ENCODE measurements at regions not wholly inside any gene's neighbourhood (a gene's known extent, or its start where the extent isn't known, plus 50 kb on each side); places are given as distances from the start of the nearest gene placed in this dataset.
A peak's percentile ranks its signal among the peaks of the same experiment; 100 is the strongest.

GRCh38 chr2:157105372-157105771, 152.1 kb upstream of the GALNT5 start:
- DNase-seq = no peak
- Histone ChIP-seq H2BK120ac (ENCODE audit: low read depth, low read length) (no peak overlapping the region), H3K23ac (ENCODE audit: low read depth, low read length) (no peak overlapping the region), H3K4me1 (ENCODE audit: control insufficient read depth, insufficient read depth, low read length) (no peaks in the 10 kb centered on the region), H3K4me2 (ENCODE audit: low read depth, low read length) (no peak overlapping the region), H2BK5ac (ENCODE audit: low read depth, low read length, poor library complexity, severe bottlenecking) (no peak overlapping the region), H3K9ac (ENCODE audit: low read depth, low read length) (no peak overlapping the region), H3K9me1 (ENCODE audit: insufficient read depth, low read length) (no peaks in the 10 kb centered on the region), H3K14ac (replicated peaks; ENCODE audit: low read depth, low read length) (no peak overlapping the region), H2AK5ac (ENCODE audit: low read depth, low read length) (no peak overlapping the region), H3K79me1 (ENCODE audit: low read depth in 1 of 2, low read length in 2 of 2) (no peaks in the 10 kb centered on the region), H2BK15ac (ENCODE audit: low read depth, low read length) (no peak overlapping the region), H3K27ac (ENCODE audit: insufficient read depth, low read length) (no peak overlapping the region), H3K56ac (ENCODE audit: extremely low read depth, insufficient read depth, low read length) (no peak overlapping the region), H3K27me3 (ENCODE audit: control insufficient read depth, insufficient read depth, low read length) (no peaks in the 10 kb centered on the region), H3K36me3 (ENCODE audit: control insufficient read depth, insufficient read depth, low read length) (no peaks in the 10 kb centered on the region), H3K4me3 (ENCODE audit: insufficient read depth, low read depth, low read length) (no peak overlapping the region), H2AK9ac (replicated peaks; ENCODE audit: low read depth, low read length, poor library complexity) (no peak overlapping the region), H3K9me3 (ENCODE audit: control insufficient read depth, insufficient read depth, low read length) (peaks cover 3% of the 10 kb centered on the region), H2BK20ac (ENCODE audit: low read depth, low read length) (no peak overlapping the region), H2AFZ (replicated peaks; ENCODE audit: low read length, poor library complexity) (no peak overlapping the region), H4K91ac (ENCODE audit: insufficient read depth, low read depth, low read length) (no peak overlapping the region), H3K18ac (ENCODE audit: low read depth, low read length) (no peak overlapping the region), H4K20me1 (ENCODE audit: insufficient read depth, low read length) (no peaks in the 10 kb centered on the region), H3K4ac (ENCODE audit: low read depth, low read length) (no peak overlapping the region), H4K8ac (ENCODE audit: low read depth in 2 of 2, low read length in 2 of 2) (no peak overlapping the region), H4K5ac (ENCODE audit: low read depth, low read length) (no peak overlapping the region)
- peak; percentile 81 for TF ChIP-seq CEBPB (IDR thresholded peaks at IDR 0.05; ENCODE audit: low read depth, low read length)
- no peak for TF ChIP-seq MAZ (IDR thresholded peaks at IDR 0.05; ENCODE audit: borderline replicate concordance, low read depth, low read length)
- ATAC-seq (ENCODE audit: low read depth) = no peak
- whole genome bisulfite sequencing, 2 experiments (ENCODE audit: extremely low coverage in 2 of 2, insufficient read length in 1 of 2) = no CpG with 5 or more reads among the region's 1 CpG
- intact Hi-C loops (cut with micrococcal nuclease) (no loop called here), in situ Hi-C loops (cut with MboI; ENCODE audit: low sequenced_read_pairs) (no loop called here), dilution Hi-C loops (cut with HindIII; ENCODE audit: low sequenced_read_pairs, unreplicated experiment) (no loop called here)
- BruUV-seq (replicated peaks) = no TSS peak
- ChIA-PET CTCF (interaction anchor here (1.1 kb wide), 1 partner anchor 12 kb away, joined by 3 read pairs; no protein-coding TSS in a partner anchor), POLR2A (ENCODE audit: unreplicated experiment) (no interaction called here)

Measured in IMR-90 (cell line).